ENCODE measurements at regions not wholly inside any gene's neighbourhood (a gene's known extent, or its start where the extent isn't known, plus 50 kb on each side); places are given as distances from the start of the nearest gene placed in this dataset.

- no peak for DNase-seq
- Histone ChIP-seq H3K36me3 (no peaks in the 10 kb centered on the region), H3K27ac (no peak overlapping the region), H3K4me1 (no peaks in the 10 kb centered on the region), H3K9me3 (no peaks in the 10 kb centered on the region), H3K27me3 (no peaks in the 10 kb centered on the region), H3K4me3 (no peak overlapping the region)
- no peak for TF ChIP-seq POLR2A (IDR thresholded peaks at IDR 0.05)
- TF ChIP-seq, protein P1, sequence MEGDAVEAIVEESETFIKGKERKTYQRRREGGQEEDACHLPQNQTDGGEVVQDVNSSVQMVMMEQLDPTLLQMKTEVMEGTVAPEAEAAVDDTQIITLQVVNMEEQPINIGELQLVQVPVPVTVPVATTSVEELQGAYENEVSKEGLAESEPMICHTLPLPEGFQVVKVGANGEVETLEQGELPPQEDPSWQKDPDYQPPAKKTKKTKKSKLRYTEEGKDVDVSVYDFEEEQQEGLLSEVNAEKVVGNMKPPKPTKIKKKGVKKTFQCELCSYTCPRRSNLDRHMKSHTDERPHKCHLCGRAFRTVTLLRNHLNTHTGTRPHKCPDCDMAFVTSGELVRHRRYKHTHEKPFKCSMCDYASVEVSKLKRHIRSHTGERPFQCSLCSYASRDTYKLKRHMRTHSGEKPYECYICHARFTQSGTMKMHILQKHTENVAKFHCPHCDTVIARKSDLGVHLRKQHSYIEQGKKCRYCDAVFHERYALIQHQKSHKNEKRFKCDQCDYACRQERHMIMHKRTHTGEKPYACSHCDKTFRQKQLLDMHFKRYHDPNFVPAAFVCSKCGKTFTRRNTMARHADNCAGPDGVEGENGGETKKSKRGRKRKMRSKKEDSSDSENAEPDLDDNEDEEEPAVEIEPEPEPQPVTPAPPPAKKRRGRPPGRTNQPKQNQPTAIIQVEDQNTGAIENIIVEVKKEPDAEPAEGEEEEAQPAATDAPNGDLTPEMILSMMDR (IDR thresholded peaks at IDR 0.05), result no peak
Measured at GRCh38 chr6:82703230-82703629, 339.6 kb downstream of the TPBG start.

DNA sequence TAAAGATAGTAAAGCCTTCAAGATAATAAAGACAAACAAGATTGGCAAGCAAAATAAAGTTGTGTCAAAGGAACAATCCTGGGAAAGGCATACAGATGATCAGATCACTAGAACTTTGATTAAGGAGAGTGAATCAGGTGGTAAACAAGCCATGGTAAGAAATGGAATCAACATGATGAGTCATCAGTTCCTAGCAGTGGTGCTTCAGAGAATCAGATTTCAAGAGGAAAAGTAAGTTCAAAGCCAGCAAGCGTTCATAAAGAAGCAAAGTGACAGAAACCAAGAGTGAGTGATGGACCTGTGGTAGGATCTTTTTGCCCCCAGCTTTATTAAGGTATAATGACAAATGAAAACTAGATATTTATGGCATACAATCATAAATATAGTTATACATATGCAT, 340.4 kb downstream of the TPBG start:
- H3K27ac ChIP-seq, result no peak overlapping the region
- H3K4me1 ChIP-seq, result no peaks in the 10 kb centered on the region
- no peaks in the 10 kb centered on the region for H3K36me3 ChIP-seq
- no peak for DNase-seq
- no peak overlapping the region for H3K4me3 ChIP-seq
- H3K9me3 ChIP-seq, result no peaks in the 10 kb centered on the region
- TF ChIP-seq, protein P1 (IDR thresholded peaks at IDR 0.05), result no peak
- TF ChIP-seq POLR2A (IDR thresholded peaks at IDR 0.05), result no peak
- H3K27me3 ChIP-seq, result no peaks in the 10 kb centered on the region

- Histone ChIP-seq H3K9me3 (no peaks in the 10 kb centered on the region), H3K36me3 (no peaks in the 10 kb centered on the region), H3K27ac (no peak overlapping the region), H3K4me3 (no peak overlapping the region), H3K27me3 (no peaks in the 10 kb centered on the region), H3K4me1 (no peaks in the 10 kb centered on the region)
- no peak for DNase-seq
- TF ChIP-seq, protein P1 (IDR thresholded peaks at IDR 0.05), result no peak
- TF ChIP-seq POLR2A (IDR thresholded peaks at IDR 0.05), result no peak
Measured at GRCh38 chr6:82705579-82705978, 342.0 kb downstream of the TPBG start.

- TF ChIP-seq, protein P1 (IDR thresholded peaks at IDR 0.05), result no peak
- no peak for TF ChIP-seq POLR2A (IDR thresholded peaks at IDR 0.05)
- H3K4me1 ChIP-seq, result no peaks in the 10 kb centered on the region
- H3K27me3 ChIP-seq, result no peaks in the 10 kb centered on the region
- H3K36me3 ChIP-seq, result no peaks in the 10 kb centered on the region
- no peak overlapping the region for H3K4me3 ChIP-seq
- no peaks in the 10 kb centered on the region for H3K9me3 ChIP-seq
- no peak overlapping the region for H3K27ac ChIP-seq
- DNase-seq, result no peak
Measured at GRCh38 chr6:82711105-82711827, 347.6 kb downstream of the TPBG start.

GRCh38 chr6:82711971-82712370, 348.4 kb downstream of the TPBG start:
- no peak for DNase-seq
- no peak overlapping the region for H3K27ac ChIP-seq

More at GRCh38 chr6:82711971-82712370, 348.4 kb downstream of the TPBG start:
- Histone ChIP-seq H3K4me3 (no peak overlapping the region), H3K9me3 (no peaks in the 10 kb centered on the region), H3K27me3 (no peaks in the 10 kb centered on the region), H3K4me1 (no peaks in the 10 kb centered on the region), H3K36me3 (no peaks in the 10 kb centered on the region)
- TF ChIP-seq, protein P1 (IDR thresholded peaks at IDR 0.05), result no peak
- TF ChIP-seq POLR2A (IDR thresholded peaks at IDR 0.05), result no peak
